ENCODE measurements at regions not wholly inside any gene's neighbourhood (a gene's known extent, or its start where the extent isn't known, plus 50 kb on each side); places are given as distances from the start of the nearest gene placed in this dataset.

DNA sequence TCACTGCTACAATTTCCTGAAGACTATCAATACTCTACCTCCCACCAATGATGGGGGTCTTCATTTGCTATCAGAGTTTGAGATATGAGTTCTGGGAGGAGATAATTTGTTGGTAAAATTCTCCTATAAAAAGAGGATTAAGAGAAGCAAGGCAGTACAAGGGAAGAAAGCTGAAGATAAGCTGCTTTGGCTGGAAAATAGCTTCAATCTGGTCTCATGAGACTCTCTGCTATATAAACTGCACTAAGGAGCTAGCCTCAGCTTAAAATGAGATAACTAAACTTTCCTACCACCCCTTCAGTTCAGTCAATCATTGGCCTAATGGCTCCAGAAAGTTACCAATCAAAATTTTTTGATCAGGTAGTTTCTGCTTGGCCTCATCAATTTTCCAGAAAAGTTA, 2105.0 kb downstream of the ARAP2 start:
- TF ChIP-seq, protein P1, sequence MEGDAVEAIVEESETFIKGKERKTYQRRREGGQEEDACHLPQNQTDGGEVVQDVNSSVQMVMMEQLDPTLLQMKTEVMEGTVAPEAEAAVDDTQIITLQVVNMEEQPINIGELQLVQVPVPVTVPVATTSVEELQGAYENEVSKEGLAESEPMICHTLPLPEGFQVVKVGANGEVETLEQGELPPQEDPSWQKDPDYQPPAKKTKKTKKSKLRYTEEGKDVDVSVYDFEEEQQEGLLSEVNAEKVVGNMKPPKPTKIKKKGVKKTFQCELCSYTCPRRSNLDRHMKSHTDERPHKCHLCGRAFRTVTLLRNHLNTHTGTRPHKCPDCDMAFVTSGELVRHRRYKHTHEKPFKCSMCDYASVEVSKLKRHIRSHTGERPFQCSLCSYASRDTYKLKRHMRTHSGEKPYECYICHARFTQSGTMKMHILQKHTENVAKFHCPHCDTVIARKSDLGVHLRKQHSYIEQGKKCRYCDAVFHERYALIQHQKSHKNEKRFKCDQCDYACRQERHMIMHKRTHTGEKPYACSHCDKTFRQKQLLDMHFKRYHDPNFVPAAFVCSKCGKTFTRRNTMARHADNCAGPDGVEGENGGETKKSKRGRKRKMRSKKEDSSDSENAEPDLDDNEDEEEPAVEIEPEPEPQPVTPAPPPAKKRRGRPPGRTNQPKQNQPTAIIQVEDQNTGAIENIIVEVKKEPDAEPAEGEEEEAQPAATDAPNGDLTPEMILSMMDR (conservative IDR thresholded peaks at IDR 0.05) = no peak
- no peaks in the 10 kb centered on the region for H3K9me3 ChIP-seq (ENCODE audit: control insufficient read depth, low read depth, low read length)
- H3K4ac ChIP-seq (ENCODE audit: low read depth, low read length) = no peak overlapping the region
- no peak overlapping the region for H3T11ph ChIP-seq (ENCODE audit: low read length)
- H2BK20ac ChIP-seq (ENCODE audit: low read depth, low read length, poor library complexity, severe bottlenecking) = no peak overlapping the region
- no peaks in the 10 kb centered on the region for H4K20me1 ChIP-seq (ENCODE audit: control insufficient read depth, insufficient read depth, insufficient read length)
- Mint-ChIP-seq H3K36me3 (ENCODE audit: insufficient read depth in 1 of 3, low read depth in 3 of 3) (peaks cover 0 to 22% (median 2%) of the 10 kb centered on the region in 3 experiments; a peak in 4 of 7 replicates), H3K27me3 (ENCODE audit: low read depth) (no peaks in the 10 kb centered on the region), H3K27ac (no peak overlapping the region; a peak in 1 of 7 replicates), H3K4me1 (no peaks in the 10 kb centered on the region), H3K4me3 (no peak overlapping the region), H3K9me3 (peaks cover 12 to 19% of the 10 kb centered on the region in 2 experiments; a peak in 4 of 5 replicates)
- H2BK5ac ChIP-seq (ENCODE audit: insufficient read length, low read length) = no peak overlapping the region
- H3K23ac ChIP-seq (ENCODE audit: insufficient read length, low read depth, low read length) = no peak overlapping the region
- no peaks in the 10 kb centered on the region for H3K79me2 ChIP-seq (ENCODE audit: insufficient read depth, low read length)
- no peak overlapping the region for H2BK15ac ChIP-seq (ENCODE audit: low read depth, low read length)
- H3K79me1 ChIP-seq (ENCODE audit: insufficient read depth, low read depth, low read length, poor library complexity, severe bottlenecking) = no peaks in the 10 kb centered on the region
- H4K91ac ChIP-seq (ENCODE audit: insufficient read length, low read depth, low read length) = no peak overlapping the region
- no peak overlapping the region for H2BK12ac ChIP-seq (ENCODE audit: insufficient read length, low read depth, low read length)
- no peak overlapping the region for H3K27ac ChIP-seq (ENCODE audit: insufficient read length, low read depth, low read length)
- no peak overlapping the region for H3K18ac ChIP-seq (ENCODE audit: insufficient read length, low read depth, low read length)
- H2AK5ac ChIP-seq (ENCODE audit: insufficient read length, low read length) = no peak overlapping the region
- H4K8ac ChIP-seq (replicated peaks; ENCODE audit: insufficient read length, low read depth, low read length) = no peak overlapping the region
- H3K27me3 ChIP-seq (ENCODE audit: insufficient read depth, low read length) = no peaks in the 10 kb centered on the region
- H3K4me1 ChIP-seq (ENCODE audit: insufficient read depth, low read length) = no peaks in the 10 kb centered on the region
- H2BK120ac ChIP-seq (ENCODE audit: low read depth, low read length, poor library complexity, severe bottlenecking) = no peak overlapping the region
- H2AFZ ChIP-seq (ENCODE audit: low read length) = no peak overlapping the region
- no peak overlapping the region for H3K4me2 ChIP-seq (ENCODE audit: insufficient read depth, insufficient read length, low read length)
- no peak overlapping the region for H3K14ac ChIP-seq (ENCODE audit: insufficient read depth, low read length)
- no peak for DNase-seq
- H4K5ac ChIP-seq (ENCODE audit: insufficient read length, low read depth, low read length) = no peak overlapping the region
- H3K23me2 ChIP-seq (ENCODE audit: insufficient read length, low read depth, low read length, poor library complexity, severe bottlenecking) = no peaks in the 10 kb centered on the region
- no peak overlapping the region for H3K9ac ChIP-seq (ENCODE audit: extremely low read depth, insufficient read length, low read length)
- H3K56ac ChIP-seq (ENCODE audit: insufficient read length, low read depth, low read length) = no peak overlapping the region

Data from H9 (cell line).